ENCODE measurements at regions not wholly inside any gene's neighbourhood (a gene's known extent, or its start where the extent isn't known, plus 50 kb on each side); places are given as distances from the start of the nearest gene placed in this dataset.

DNA sequence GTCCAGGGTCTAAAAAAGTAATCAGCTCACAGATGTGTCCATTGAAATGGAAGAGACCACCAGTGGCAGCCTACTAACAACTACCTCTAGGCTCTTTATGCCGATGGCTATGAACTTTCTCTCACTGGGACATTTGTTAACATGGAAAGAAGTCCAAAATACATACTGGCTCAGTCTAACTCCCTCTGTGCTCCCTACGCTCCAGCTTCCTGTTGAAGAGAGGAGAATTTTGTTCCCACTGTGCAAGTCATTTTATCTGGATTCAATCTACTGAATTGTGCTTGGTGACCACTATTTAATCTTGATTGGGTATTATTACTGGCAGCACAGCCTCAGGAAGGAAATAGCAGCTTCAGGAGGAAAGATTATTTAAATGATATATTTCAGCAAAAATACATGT is 128.8 kb upstream of the ARGLU1 start:
- TF ChIP-seq, protein P1, sequence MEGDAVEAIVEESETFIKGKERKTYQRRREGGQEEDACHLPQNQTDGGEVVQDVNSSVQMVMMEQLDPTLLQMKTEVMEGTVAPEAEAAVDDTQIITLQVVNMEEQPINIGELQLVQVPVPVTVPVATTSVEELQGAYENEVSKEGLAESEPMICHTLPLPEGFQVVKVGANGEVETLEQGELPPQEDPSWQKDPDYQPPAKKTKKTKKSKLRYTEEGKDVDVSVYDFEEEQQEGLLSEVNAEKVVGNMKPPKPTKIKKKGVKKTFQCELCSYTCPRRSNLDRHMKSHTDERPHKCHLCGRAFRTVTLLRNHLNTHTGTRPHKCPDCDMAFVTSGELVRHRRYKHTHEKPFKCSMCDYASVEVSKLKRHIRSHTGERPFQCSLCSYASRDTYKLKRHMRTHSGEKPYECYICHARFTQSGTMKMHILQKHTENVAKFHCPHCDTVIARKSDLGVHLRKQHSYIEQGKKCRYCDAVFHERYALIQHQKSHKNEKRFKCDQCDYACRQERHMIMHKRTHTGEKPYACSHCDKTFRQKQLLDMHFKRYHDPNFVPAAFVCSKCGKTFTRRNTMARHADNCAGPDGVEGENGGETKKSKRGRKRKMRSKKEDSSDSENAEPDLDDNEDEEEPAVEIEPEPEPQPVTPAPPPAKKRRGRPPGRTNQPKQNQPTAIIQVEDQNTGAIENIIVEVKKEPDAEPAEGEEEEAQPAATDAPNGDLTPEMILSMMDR (conservative IDR thresholded peaks at IDR 0.05; ENCODE audit: low read length): no peak
- no peak for TF ChIP-seq EZH2phosphoT487 (IDR thresholded peaks at IDR 0.05; ENCODE audit: borderline replicate concordance)
